Panc1 (cell line): ENCODE measurements at regions not wholly inside any gene's neighbourhood (a gene's known extent, or its start where the extent isn't known, plus 50 kb on each side); places are given as distances from the start of the nearest gene placed in this dataset.

Experiments
- ATAC-seq: fragments of 200-7000 bp; cut with Tn5 transposase; 2 replicates; pipeline ENCODE4 v1.9.1; 2020; ENCODE audit warnings: mild to moderate bottlenecking, moderate library complexity
- BruUV-seq: library from RNA; stranded (reverse); fragments of 400-500 nt; replicated peaks from 2 replicates; lab custom pipeline; 2021; lab: Mats Ljungman, UMichigan
- CTCF ChIA-PET: fragments of 300-600 bp; sonication (Branson Sonifier 250); formaldehyde crosslinking; loops from one replicate; lab custom pipeline; 2022; ENCODE audit warnings: antibody characterized with exemption; lab: Charles Lee
- POLR2A ChIA-PET: fragments of 300-600 bp; sonication (Branson Sonifier 250); formaldehyde crosslinking; loops from one replicate; lab custom pipeline; 2022; ENCODE audit warnings: antibody characterized with exemption; lab: Charles Lee
- DNase-seq: peaks from one replicate; pipeline ENCODE4 v3.0.0-alpha.2; 2010; ENCODE audit warnings: low read depth, low spot score
- H3K27ac ChIP-seq: 2 replicates; pipeline ENCODE4 v1.5.1; 2011; ENCODE audit warnings: mild to moderate bottlenecking, low read length, inconsistent platforms
- H3K27me3 ChIP-seq: fragments of 200-500 bp; sonication (Bioruptor generic); 2 replicates; pipeline ENCODE4 v1.6.0; 2014; ENCODE audit warnings: low read length, inconsistent platforms; ENCODE audit not compliant: control insufficient read depth, insufficient read depth
- H3K36me3 ChIP-seq: fragments of 200-500 bp; sonication (Bioruptor generic); 2 replicates; pipeline ENCODE4 v1.5.1; 2014; ENCODE audit warnings: inconsistent platforms, mild to moderate bottlenecking, low read length, moderate library complexity; ENCODE audit not compliant: control insufficient read depth, insufficient read depth
- H3K4me1 ChIP-seq: 2 replicates; pipeline ENCODE4 v1.5.1; 2011; ENCODE audit warnings: inconsistent platforms, mild to moderate bottlenecking, low read length, moderate library complexity; ENCODE audit not compliant: control insufficient read depth, insufficient read depth
- H3K4me3 ChIP-seq, 2 experiments: 2 replicates each; pipeline ENCODE4 v1.5.1; 2011 to 2012; ENCODE audit warnings: low read depth in 2 of 2, low read length in 2 of 2, mild to moderate bottlenecking in 2 of 2, inconsistent platforms in 1 of 2, moderate library complexity in 1 of 2
- H3K9me3 ChIP-seq: fragments of 200-500 bp; sonication (Bioruptor generic); 2 replicates; pipeline ENCODE4 v1.5.1; 2014; ENCODE audit warnings: low read depth, mild to moderate bottlenecking, inconsistent platforms, low read length, moderate library complexity; ENCODE audit not compliant: control insufficient read depth, insufficient read depth
- CTCF ChIP-seq: fragments of 450-650 bp; IDR thresholded peaks from 2 replicates; pipeline ENCODE4 v1.5.1; 2017; ENCODE audit warnings: mild to moderate bottlenecking
- POLR2AphosphoS5 ChIP-seq: IDR thresholded peaks from 2 replicates; pipeline ENCODE4 v1.6.1; 2012; ENCODE audit warnings: mild to moderate bottlenecking, low read depth, low read length, moderate library complexity
- SIN3A ChIP-seq: IDR thresholded peaks from 2 replicates; pipeline ENCODE4 v1.6.1; 2012; ENCODE audit warnings: low read depth, mild to moderate bottlenecking, low read length, moderate library complexity, borderline replicate concordance; ENCODE audit not compliant: insufficient read depth
- TCF7L2 ChIP-seq: IDR thresholded peaks from 2 replicates; pipeline ENCODE4 v1.6.1; 2011; ENCODE audit warnings: mild to moderate bottlenecking, low read depth, low read length, inconsistent platforms
- in situ Hi-C: cut with HindIII; loops from 2 replicates; pipeline ENCODE4 v1.10.0; 2016; ENCODE audit warnings: low sequenced_read_pairs, low pct_unique_long_range_greater_than_20kb
- intact Hi-C: fragments of 100-400 bp; cut with micrococcal nuclease; formaldehyde crosslinking; loops from one replicate; pipeline ENCODE4 v1.10.0; 2022; ENCODE audit not compliant: unreplicated experiment
- TF ChIP-seq, protein P1 (sequence below), 2 experiments: IDR thresholded peaks; 2 replicates each; pipeline ENCODE4 v1.6.1; 2011 to 2012; ENCODE audit warnings: low read depth in 2 of 2, control low read depth in 1 of 2, low read length in 1 of 2, mild to moderate bottlenecking in 1 of 2, moderate library complexity in 1 of 2; ENCODE audit not compliant: insufficient read depth in 1 of 2

- in situ Hi-C loops (no loop called here), intact Hi-C loops (no loop called here)
- H3K9me3 ChIP-seq, result no peaks in the 10 kb centered on the region
- CTCF ChIA-PET, result no interaction called here
- DNase-seq (no peak), ATAC-seq (no peak)
- H3K4me3 ChIP-seq, result no peak overlapping the region
- H3K27me3 ChIP-seq, result no peaks in the 10 kb centered on the region
- TF ChIP-seq POLR2AphosphoS5, result no peak
- TF ChIP-seq, protein P1, sequence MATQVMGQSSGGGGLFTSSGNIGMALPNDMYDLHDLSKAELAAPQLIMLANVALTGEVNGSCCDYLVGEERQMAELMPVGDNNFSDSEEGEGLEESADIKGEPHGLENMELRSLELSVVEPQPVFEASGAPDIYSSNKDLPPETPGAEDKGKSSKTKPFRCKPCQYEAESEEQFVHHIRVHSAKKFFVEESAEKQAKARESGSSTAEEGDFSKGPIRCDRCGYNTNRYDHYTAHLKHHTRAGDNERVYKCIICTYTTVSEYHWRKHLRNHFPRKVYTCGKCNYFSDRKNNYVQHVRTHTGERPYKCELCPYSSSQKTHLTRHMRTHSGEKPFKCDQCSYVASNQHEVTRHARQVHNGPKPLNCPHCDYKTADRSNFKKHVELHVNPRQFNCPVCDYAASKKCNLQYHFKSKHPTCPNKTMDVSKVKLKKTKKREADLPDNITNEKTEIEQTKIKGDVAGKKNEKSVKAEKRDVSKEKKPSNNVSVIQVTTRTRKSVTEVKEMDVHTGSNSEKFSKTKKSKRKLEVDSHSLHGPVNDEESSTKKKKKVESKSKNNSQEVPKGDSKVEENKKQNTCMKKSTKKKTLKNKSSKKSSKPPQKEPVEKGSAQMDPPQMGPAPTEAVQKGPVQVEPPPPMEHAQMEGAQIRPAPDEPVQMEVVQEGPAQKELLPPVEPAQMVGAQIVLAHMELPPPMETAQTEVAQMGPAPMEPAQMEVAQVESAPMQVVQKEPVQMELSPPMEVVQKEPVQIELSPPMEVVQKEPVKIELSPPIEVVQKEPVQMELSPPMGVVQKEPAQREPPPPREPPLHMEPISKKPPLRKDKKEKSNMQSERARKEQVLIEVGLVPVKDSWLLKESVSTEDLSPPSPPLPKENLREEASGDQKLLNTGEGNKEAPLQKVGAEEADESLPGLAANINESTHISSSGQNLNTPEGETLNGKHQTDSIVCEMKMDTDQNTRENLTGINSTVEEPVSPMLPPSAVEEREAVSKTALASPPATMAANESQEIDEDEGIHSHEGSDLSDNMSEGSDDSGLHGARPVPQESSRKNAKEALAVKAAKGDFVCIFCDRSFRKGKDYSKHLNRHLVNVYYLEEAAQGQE (IDR thresholded peaks at IDR 0.05; ENCODE audit: insufficient read depth in 1 of 2, low read depth in 2 of 2, low read length in 1 of 2), result no peak
- TF ChIP-seq SIN3A, result no peak
- no peak for TF ChIP-seq CTCF
- TF ChIP-seq TCF7L2, result no peak
- POLR2A ChIA-PET, result no interaction called here
- no peaks in the 10 kb centered on the region for H3K4me1 ChIP-seq
- no peak overlapping the region for H3K27ac ChIP-seq
- no peaks in the 10 kb centered on the region for H3K36me3 ChIP-seq
- BruUV-seq, result no TSS peak
Observed at GRCh38 chr18:32596501-32596900, 125.8 kb upstream of the GAREM1 start.

DNA sequence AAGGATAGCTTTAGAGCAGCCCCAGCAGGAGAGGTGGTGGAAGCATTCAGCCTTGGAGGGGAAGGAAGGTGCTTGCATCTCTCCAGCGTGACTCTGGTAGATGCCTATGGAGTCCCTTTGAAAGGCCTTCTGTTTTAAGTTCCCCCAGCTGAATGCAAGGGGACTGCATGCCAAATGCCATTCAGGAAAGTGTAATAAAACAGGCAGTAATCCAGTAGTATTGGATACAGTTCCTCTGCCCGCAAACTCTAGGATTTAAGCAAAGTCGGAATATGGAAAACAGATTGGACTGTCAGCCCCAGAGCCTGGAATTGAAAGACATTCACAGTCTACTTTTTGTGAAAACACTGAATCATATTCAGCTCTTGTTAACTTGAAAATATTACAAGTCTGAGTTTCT, 125.2 kb upstream of the GAREM1 start:
- ATAC-seq, result no peak
- BruUV-seq, result no TSS peak
- TF ChIP-seq POLR2AphosphoS5 (no peak), CTCF (no peak)
- TF ChIP-seq, protein P1 (IDR thresholded peaks at IDR 0.05; ENCODE audit: insufficient read depth in 1 of 2, low read depth in 2 of 2, low read length in 1 of 2), result no peak
- in situ Hi-C loops (no loop called here), intact Hi-C loops (no loop called here)
- Histone ChIP-seq H3K27ac (no peak overlapping the region), H3K27me3 (no peaks in the 10 kb centered on the region), H3K9me3 (no peaks in the 10 kb centered on the region), H3K4me1 (no peaks in the 10 kb centered on the region), H3K4me3 (no peak overlapping the region), H3K36me3 (no peaks in the 10 kb centered on the region)
- POLR2A ChIA-PET, result no interaction called here
- CTCF ChIA-PET, result no interaction called here
- DNase-seq, result no peak
